ENCODE measurements at regions not wholly inside any gene's neighbourhood (a gene's known extent, or its start where the extent isn't known, plus 50 kb on each side); places are given as distances from the start of the nearest gene placed in this dataset.

- DNase-seq (ENCODE audit: low read depth), result no peak
Observed at GRCh38 chr9:115254287-115255180, 136.6 kb upstream of the TNC start.

- peak; percentile 54 for DNase-seq (ENCODE audit: low read depth)
Observed at GRCh38 chr9:115261656-115262081, 143.7 kb upstream of the TNC start.

GRCh38 chr9:115262477-115262876, 144.5 kb upstream of the TNC start:
- DNase-seq (ENCODE audit: low read depth), result peak; percentile 99

- DNase-seq (ENCODE audit: low read depth), result peak; percentile 67
Observed at GRCh38 chr9:115262952-115263351, 145.0 kb upstream of the TNC start.

GRCh38 chr9:115263371-115264075, 145.6 kb upstream of the TNC start:
- DNase-seq (ENCODE audit: low read depth), result no peak

GRCh38 chr9:115264313-115264712, 146.4 kb upstream of the TNC start:
- DNase-seq (ENCODE audit: low read depth), result no peak

GRCh38 chr9:115267790-115268189, 149.8 kb upstream of the TNC start:
- peak; percentile 47 for DNase-seq (ENCODE audit: low read depth)

- peak; percentile 68 for DNase-seq (ENCODE audit: low read depth)
Observed at GRCh38 chr9:115275753-115276152, 157.8 kb upstream of the TNC start.

GRCh38 chr9:115276621-115277020, 158.7 kb upstream of the TNC start:
- peak; percentile 83 for DNase-seq (ENCODE audit: low read depth)

- no peak for DNase-seq (ENCODE audit: low read depth)
Observed at GRCh38 chr9:115277301-115277700, 159.3 kb upstream of the TNC start.

GRCh38 chr9:115278326-115279035, 160.5 kb upstream of the TNC start:
- peak; percentile 47 for DNase-seq (ENCODE audit: low read depth)

- no peak for DNase-seq (ENCODE audit: low read depth)
Observed at GRCh38 chr9:115283395-115283794, 165.4 kb upstream of the TNC start.

- DNase-seq (ENCODE audit: low read depth), result no peak
Observed at GRCh38 chr9:115285836-115286235, 167.9 kb upstream of the TNC start.

- DNase-seq (ENCODE audit: low read depth), result no peak
Observed at GRCh38 chr9:115286411-115286810, 168.5 kb upstream of the TNC start.

GRCh38 chr9:115289757-115290208, 171.8 kb upstream of the TNC start:
- peak; percentile 85 for DNase-seq (ENCODE audit: low read depth)

GRCh38 chr9:115291841-115292240, 173.9 kb upstream of the TNC start:
- no peak for DNase-seq (ENCODE audit: low read depth)

- DNase-seq (ENCODE audit: low read depth), result no peak
Observed at GRCh38 chr9:115292584-115293279, 174.8 kb upstream of the TNC start.

- no peak for DNase-seq (ENCODE audit: low read depth)
Observed at GRCh38 chr9:115295734-115296133, 177.8 kb upstream of the TNC start.

- DNase-seq (ENCODE audit: low read depth), result no peak
Observed at GRCh38 chr9:115296831-115297565, 179.0 kb upstream of the TNC start.

GRCh38 chr9:115300116-115300515, 182.2 kb upstream of the TNC start:
- DNase-seq (ENCODE audit: low read depth), result no peak

GRCh38 chr9:115300874-115301273, 182.9 kb upstream of the TNC start:
- DNase-seq (ENCODE audit: low read depth), result no peak
